ELF-1 (cell line): ENCODE measurements at regions not wholly inside any gene's neighbourhood (a gene's known extent, or its start where the extent isn't known, plus 50 kb on each side); places are given as distances from the start of the nearest gene placed in this dataset.
A peak's percentile ranks its signal among the peaks of the same experiment; 100 is the strongest.

Experiments
- DNase-seq: peaks from one replicate; pipeline ENCODE4 v3.0.0-alpha.2; 2016; ENCODE audit warnings: low read depth, low spot score

DNA sequence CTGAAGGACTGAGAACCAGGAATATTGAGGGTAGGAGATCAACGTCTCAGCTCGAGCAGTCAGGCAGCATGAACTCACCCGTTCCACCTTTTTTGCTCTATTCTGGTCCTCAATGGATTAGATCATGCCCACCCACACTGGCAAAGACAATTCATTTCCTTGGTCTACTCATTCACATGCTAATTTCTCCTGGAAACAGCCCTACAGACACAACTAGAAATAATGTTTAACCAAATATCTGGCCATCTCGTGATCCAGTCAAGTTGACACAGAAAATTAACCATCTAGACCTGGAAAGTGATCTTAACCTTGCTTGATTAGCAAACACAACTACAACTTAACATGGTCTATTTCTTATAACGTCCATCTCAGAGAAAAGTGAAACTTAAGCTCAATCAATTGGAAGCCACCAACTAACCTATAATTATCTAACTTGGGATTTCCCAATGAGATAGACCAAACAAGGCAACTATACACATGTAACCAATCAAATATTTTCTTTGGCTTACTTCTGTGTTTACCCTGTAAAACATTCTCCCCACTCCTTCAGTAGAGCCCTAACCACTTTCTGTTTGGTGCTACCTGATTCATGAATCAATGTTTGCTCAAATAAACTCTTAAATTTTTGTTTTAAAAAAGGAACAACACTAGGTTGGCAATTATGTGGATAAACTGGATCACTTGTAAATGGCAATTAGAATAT is 69.7 kb upstream of the MAMLD1 start:
- no peak for DNase-seq

DNA sequence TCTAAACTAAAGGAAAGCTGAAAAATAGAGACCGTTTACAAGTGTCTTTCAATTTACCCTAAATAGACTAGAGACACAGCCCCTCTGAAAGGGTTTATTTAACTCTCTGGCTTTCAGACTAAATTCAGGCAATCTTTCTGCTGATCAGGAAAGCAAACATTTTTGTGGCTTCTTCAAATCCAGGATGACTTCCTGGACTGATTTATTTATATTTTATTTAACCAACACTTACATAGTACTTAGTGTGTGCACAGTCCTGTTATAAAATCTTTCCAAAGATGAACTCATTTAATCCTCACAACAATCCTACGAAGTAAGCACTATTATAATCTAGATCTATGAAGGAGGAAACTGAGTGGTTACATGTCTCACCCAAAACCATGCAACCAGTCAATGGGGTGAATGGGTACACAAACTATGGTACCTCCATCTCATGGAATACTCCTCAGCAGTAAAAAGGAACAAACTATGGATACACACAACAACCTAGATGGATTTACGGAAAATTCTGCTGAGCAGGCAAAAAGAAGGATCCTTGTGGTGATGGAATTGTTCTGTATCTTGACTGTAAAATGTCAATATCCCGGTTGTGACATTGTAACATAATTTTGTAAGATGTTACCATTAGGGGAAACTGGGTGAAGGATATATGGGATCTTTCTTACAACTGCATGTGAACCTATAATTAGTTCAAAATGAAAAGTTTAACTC is 64.1 kb upstream of the MAMLD1 start:
- no peak for DNase-seq

DNA sequence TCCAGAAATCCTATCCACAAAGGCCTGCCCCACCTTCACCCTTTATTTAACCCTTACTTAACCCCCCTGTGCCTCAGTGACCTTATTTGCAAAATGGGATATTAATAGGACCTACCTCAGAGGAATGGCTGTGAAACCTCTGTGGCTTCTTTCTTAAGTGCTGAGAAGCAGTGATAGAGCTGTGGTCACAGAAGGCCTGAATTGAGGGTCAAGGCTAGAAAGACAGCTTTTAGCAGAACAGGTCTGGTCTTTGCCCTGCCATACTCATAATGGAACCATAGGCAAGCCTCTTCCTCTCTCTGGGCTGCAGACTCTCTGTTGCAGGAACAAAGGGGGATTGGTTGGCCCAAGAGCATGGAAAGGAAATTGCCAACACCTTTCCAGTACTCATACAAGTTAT is 63.5 kb upstream of the MAMLD1 start:
- no peak for DNase-seq

DNA sequence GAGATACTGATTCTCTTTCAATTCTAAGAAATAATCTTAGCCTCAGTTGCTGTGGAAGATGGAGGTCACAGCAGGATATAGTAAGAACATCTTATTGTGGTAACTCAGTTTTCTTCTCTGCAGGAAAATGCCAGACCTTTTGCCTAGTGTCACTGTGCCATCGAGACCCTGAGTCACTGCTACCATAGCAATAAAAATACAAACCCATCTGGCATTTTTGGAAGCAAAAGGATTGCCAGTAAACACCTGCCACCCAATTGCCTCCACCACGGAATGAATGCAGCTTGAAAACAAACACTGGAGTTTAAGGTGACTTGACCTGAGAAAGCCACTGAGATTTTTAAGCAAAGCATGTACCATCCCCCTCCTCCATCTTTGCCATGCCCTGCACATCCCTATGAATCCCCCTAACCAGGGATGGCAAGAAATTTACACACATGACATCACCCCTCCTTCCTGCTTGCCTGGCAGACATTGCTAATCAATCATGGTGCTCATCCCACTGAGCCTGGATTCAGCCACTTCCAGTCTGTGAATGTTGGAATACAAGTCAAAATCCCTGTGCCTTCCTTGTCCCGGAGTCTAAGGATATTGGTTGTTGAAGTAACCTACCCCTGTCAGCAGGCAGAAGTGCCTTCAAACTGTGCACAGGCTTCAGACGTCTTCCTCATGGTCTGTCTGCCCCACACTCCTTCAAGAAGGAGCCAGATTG is 59.6 kb upstream of the MAMLD1 start:
- DNase-seq, result no peak

DNA sequence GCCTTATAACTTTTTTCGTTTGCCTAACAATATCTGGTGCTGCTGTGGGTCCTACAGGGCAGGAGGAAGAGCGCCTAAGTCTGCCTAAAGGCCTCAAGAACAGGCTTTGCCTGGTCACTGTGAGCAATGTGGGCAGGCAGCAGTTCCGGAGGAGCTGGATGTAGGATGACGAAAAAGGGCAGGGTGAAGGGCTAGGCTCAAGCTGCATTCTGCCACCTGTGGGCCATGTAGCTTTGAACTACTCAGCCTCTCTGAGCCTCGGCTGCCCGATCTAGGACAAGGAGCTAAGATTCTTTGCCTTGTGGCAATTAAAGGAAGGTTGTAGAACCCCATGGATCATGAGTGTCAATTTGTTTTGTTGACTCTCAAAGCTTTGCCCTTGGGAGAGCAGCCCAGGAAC is 57.1 kb upstream of the MAMLD1 start:
- DNase-seq, result no peak

DNA sequence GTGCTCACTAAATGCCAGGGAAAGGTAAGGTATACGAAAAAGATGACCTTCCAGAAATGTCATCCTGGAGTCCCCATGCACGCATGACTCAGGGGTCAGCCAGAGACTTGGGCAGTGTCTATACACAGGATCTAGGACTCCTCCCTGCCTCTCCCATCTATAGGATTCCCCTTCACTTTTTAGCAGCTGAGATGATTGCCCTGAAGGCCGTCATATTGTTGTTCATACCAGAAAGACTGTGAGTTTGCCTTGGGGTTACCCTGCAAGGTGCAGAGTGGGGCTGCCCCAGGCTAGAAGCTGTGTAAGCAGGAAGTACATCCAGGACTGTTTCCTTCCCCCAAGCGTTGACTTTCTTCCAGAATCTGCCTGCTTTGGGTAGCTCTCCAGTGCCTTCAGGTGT is 55.1 kb upstream of the MAMLD1 start:
- DNase-seq, result no peak

DNA sequence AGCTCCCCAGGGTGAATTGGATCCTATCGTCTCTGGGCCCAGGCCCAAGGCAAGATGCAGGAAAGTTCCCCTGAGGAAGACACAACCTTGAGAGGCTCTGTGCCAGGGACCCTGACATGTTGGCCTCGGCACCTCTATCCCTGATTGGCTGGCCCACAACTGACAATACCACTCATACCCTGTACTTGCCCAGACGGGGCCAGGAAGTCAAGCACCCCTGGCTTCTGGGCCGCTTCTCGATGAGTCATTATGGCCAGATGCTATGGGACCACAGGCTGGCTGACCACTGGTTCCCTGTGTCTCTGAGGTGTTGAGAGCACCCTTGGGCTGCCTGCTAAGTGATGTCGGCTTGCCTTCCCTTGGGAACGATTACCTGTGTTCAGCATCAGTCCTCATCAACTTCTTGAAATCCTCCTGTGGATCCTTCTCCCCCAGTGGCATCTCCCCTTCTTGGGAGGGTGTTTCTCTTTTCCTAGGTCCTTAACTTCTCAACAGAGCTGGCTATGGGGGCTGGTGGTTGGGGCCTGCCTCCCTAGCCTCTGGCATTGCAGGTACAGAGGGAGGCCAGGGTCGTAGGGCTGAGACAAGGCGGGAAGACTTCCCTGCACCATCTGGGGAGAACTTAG is 54.5 kb upstream of the MAMLD1 start:
- DNase-seq, result no peak

DNA sequence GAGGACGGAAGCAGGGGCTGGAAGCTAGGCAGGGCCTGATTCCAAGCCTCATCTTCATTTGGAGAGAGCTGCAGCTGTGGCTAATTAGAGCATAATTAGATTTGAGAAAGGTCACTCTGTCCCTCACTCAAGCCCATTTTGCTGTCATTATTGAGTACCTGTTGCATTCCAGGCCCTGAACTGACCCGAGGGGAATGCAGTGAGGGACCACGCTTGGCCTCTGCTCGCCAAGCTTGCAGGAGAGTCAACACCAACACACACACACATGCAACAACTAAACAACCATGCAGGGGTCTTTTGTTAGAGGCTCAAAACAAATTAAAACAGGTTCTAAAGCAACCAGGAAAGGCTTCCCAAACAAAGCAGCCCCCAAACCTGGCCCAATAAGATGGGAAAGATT is 52.7 kb upstream of the MAMLD1 start:
- DNase-seq, result peak; percentile 14

DNA sequence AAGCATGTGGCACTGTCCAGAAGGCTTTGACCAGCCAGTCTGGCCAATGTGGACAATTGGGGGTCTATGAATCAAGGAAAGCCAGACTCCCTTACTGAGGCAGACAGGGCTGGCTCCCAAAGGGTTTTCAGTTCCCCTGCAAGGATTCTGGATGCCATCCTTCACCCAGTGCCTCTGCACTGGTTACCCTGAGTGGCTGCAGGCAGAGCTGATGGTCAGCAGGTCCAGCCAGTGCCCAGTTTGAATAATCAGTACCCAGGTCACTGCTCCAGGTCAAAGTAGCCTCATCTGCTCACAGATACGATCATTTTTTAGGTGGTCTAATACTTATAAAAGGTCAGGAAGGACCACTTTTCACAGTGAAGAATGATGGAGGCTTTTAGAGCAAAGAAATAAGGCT is 52.2 kb upstream of the MAMLD1 start:
- no peak for DNase-seq

DNA sequence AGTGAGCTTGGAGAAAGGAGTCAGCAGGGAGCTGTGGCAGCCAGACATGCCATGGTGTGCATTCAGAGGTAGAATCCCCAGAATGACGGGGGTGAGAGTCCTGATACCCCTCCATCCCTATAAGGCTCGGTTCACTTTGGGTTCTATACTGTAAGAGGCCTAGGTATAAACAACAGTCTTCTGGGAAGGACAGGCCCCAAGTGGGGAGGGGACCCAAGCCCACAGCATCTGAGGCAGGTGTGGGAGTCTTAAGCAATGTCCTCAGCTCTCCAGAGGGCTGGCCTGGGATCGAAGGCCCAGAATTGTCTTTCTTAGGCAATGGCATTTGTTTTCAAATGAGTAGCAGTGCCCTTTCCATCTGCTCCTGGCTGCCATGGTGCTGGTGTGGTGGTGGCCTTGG is 50.2 kb upstream of the MAMLD1 start:
- DNase-seq, result no peak
